Spleen (tissue), 11 donors: ENCODE measurements at regions not wholly inside any gene's neighbourhood (a gene's known extent, or its start where the extent isn't known, plus 50 kb on each side); places are given as distances from the start of the nearest gene placed in this dataset.

ENCODE experiments used
- DNase-seq: peaks from one replicate; pipeline ENCODE4 v3.0.0-alpha.2; 2020
- H3K27ac ChIP-seq, 8 donors: fragments of 200-600 bp; sonication (generic) in 7 of 8; 1 replicate in 4 of 8; 2 replicates in 4 of 8; pipeline versions ENCODE4 v1.5.0 to v1.8.0; 2016 to 2021; ENCODE audit warnings: inconsistent platforms in 4 of 8, mild to moderate bottlenecking in 4 of 8, moderate library complexity in 1 of 8
- H3K27me3 ChIP-seq, 7 donors: fragments of 200-600 bp; sonication (generic) in 6 of 7; replicated peaks in 1 of 7; 1 replicate in 4 of 7; 2 replicates in 3 of 7; pipeline versions ENCODE4 v1.5.0 to v1.8.0; 2016 to 2021; ENCODE audit warnings: inconsistent platforms in 3 of 7, mild to moderate bottlenecking in 1 of 7
- H3K36me3 ChIP-seq, 6 donors: fragments of 200-600 bp; sonication (generic) in 5 of 6; 1 replicate in 4 of 6; 2 replicates in 2 of 6; pipeline versions ENCODE4 v1.5.0 to v1.8.0; 2016 to 2021; ENCODE audit warnings: inconsistent platforms in 2 of 6
- H3K4me1 ChIP-seq, 6 donors: fragments of 200-600 bp; sonication (generic) in 5 of 6; 1 replicate in 3 of 6; 2 replicates in 3 of 6; pipeline versions ENCODE4 v1.5.0 to v1.8.0; 2016 to 2021; ENCODE audit warnings: inconsistent platforms in 3 of 6
- H3K4me3 ChIP-seq, 8 donors: fragments of 200-600 bp; sonication (generic) in 7 of 8; 1 replicate in 4 of 8; 2 replicates in 4 of 8; pipeline versions ENCODE4 v1.5.0 to v1.8.0; 2016 to 2021; ENCODE audit warnings: inconsistent platforms in 4 of 8, mild to moderate bottlenecking in 4 of 8, moderate library complexity in 2 of 8
- H3K9me3 ChIP-seq, 8 donors: fragments of 200-600 bp; sonication (generic) in 7 of 8; 1 replicate in 4 of 8; 2 replicates in 4 of 8; pipeline versions ENCODE4 v1.5.0 to v1.8.0; 2016 to 2021; ENCODE audit warnings: inconsistent platforms in 4 of 8
- CTCF ChIP-seq, 11 experiments: fragments of 200-600 bp in 7 of 11; fragments of 450-650 bp in 4 of 11; sonication (generic) in 4 of 11; IDR thresholded peaks in 8 of 11; conservative IDR thresholded peaks in 3 of 11; 1 replicate in 7 of 11; 2 replicates in 4 of 11; pipeline versions ENCODE4 v1.4.0 to v1.8.0; 2016 to 2021; ENCODE audit warnings: antibody characterized with exemption in 11 of 11, inconsistent platforms in 4 of 11, mild to moderate bottlenecking in 1 of 11
- POLR2A ChIP-seq, 3 donors: fragments of 450-650 bp; IDR thresholded peaks; one replicate each; pipeline ENCODE4 v1.5.1; 2017; ENCODE audit warnings: antibody characterized with exemption in 3 of 3, mild to moderate bottlenecking in 1 of 3
- POLR2AphosphoS5 ChIP-seq, 3 donors: sonication (generic); formaldehyde crosslinking; IDR thresholded peaks; one replicate each; pipeline ENCODE4 v1.5.1; 2017; ENCODE audit warnings: antibody characterized with exemption in 3 of 3
- WGBS, 5 donors: extraction: QIAGEN DNeasy Blood & Tissue Kit in 3 of 5; methylation state at CpG; one replicate each; pipeline versions ENCODE4 v1.1.5 to v1.1.7; 2013 to 2018; 5-methylcytosine and 5-hydroxymethylcytosine counted together
- intact Hi-C: fragments of 100-400 bp; cut with DNase I; formaldehyde crosslinking; loops from one replicate; pipeline ENCODE4 v1.15.0; 2023; ENCODE audit warnings: low total_unique reads
- donor health status: healthy with polysubstance abuse.
- donor health status: DM: no; HTN: no; CAD: no; lungs with moderate emphysema.
- donor health status: DM: no; HTN: no; CAD: no.
- donor health status: Bipolar disorder and iron deficiency.
- donor health status: healthy.
- donor health status: DM: no; HTN: no; CAD: no.
- donor health status: DM: yes; HTN: yes; CAD: no.

GRCh38 chr6:90456001-90456400, 130.9 kb downstream of the MAP3K7 start:
- TF ChIP-seq POLR2AphosphoS5 (IDR thresholded peaks at IDR 0.05) (no peak), CTCF (IDR thresholded peaks at IDR 0.05 in 8 of 11, conservative IDR thresholded peaks at IDR 0.05 in 3 of 11) (no peak), POLR2A (IDR thresholded peaks at IDR 0.05) (no peak)
- H3K36me3 ChIP-seq = no peaks in the 10 kb centered on the region
- H3K4me1 ChIP-seq = peaks cover 0 to 11% (median 3%) of the 10 kb centered on the region in 6 donors
- DNase-seq = no peak
- intact Hi-C loops = no loop called here
- H3K9me3 ChIP-seq = no peaks in the 10 kb centered on the region
- H3K27me3 ChIP-seq = no peaks in the 10 kb centered on the region
- no peak overlapping the region for H3K27ac ChIP-seq
- 92 to 95% (median 93%) methylated on average over 3 of the region's 3 CpGs for WGBS, 5 donors
- H3K4me3 ChIP-seq = no peak overlapping the region

GRCh38 chr6:90454836-90455427, 131.9 kb downstream of the MAP3K7 start:
- Histone ChIP-seq H3K4me3 (no peak overlapping the region), H3K36me3 (no peaks in the 10 kb centered on the region), H3K27ac (no peak overlapping the region), H3K4me1 (peaks cover 0 to 11% (median 3%) of the 10 kb centered on the region in 6 donors), H3K27me3 (no peaks in the 10 kb centered on the region), H3K9me3 (no peaks in the 10 kb centered on the region)
- no peak for DNase-seq
- intact Hi-C loops = no loop called here
- 85 to 95% (median 93%) methylated on average over 7 of the region's 7 CpGs for WGBS, 5 donors
- TF ChIP-seq POLR2A (IDR thresholded peaks at IDR 0.05) (no peak), CTCF (IDR thresholded peaks at IDR 0.05 in 8 of 11, conservative IDR thresholded peaks at IDR 0.05 in 3 of 11) (no peak), POLR2AphosphoS5 (IDR thresholded peaks at IDR 0.05) (no peak)

GRCh38 chr6:90450268-90450953, 136.5 kb downstream of the MAP3K7 start:
- Histone ChIP-seq H3K36me3 (no peaks in the 10 kb centered on the region), H3K27ac (no peak overlapping the region), H3K4me1 (no peaks in the 10 kb centered on the region), H3K9me3 (no peaks in the 10 kb centered on the region), H3K27me3 (no peaks in the 10 kb centered on the region), H3K4me3 (no peak overlapping the region)
- TF ChIP-seq POLR2AphosphoS5 (IDR thresholded peaks at IDR 0.05) = no peak
- TF ChIP-seq POLR2A (IDR thresholded peaks at IDR 0.05) = no peak
- TF ChIP-seq CTCF (IDR thresholded peaks at IDR 0.05 in 8 of 11, conservative IDR thresholded peaks at IDR 0.05 in 3 of 11) = no peak
- no peak for DNase-seq
- intact Hi-C loops = no loop called here
- WGBS, 5 donors = 44 to 62% (median 51%) methylated on average over 4 of the region's 4 CpGs

GRCh38 chr6:90449311-90449710, 137.6 kb downstream of the MAP3K7 start:
- no peaks in the 10 kb centered on the region for H3K9me3 ChIP-seq
- H3K4me1 ChIP-seq = no peaks in the 10 kb centered on the region
- no peaks in the 10 kb centered on the region for H3K36me3 ChIP-seq
- no peak overlapping the region for H3K27ac ChIP-seq
- WGBS, 5 donors = 87 to 96% (median 94%) methylated on average over 5 of the region's 5 CpGs
- DNase-seq = no peak
- no peak for TF ChIP-seq POLR2A (IDR thresholded peaks at IDR 0.05)
- no peak for TF ChIP-seq CTCF (IDR thresholded peaks at IDR 0.05 in 8 of 11, conservative IDR thresholded peaks at IDR 0.05 in 3 of 11)
- no peak for TF ChIP-seq POLR2AphosphoS5 (IDR thresholded peaks at IDR 0.05)
- H3K4me3 ChIP-seq = no peak overlapping the region
- intact Hi-C loops = no loop called here
- H3K27me3 ChIP-seq = no peaks in the 10 kb centered on the region
